Activated CD4-positive, alpha-beta memory T cell treated with anti-CD3 and anti-CD28 coated beads, Interleukin-2, amount 10 ng/mL, durations not matched to agents 7 days and 5 days (primary cell): ENCODE measurements at regions not wholly inside any gene's neighbourhood (a gene's known extent, or its start where the extent isn't known, plus 50 kb on each side); places are given as distances from the start of the nearest gene placed in this dataset.

Experiments
- CTCF ChIA-PET: fragments of 350-600 bp; sonication (Branson Sonifier 250); formaldehyde crosslinking; loops from one replicate; lab custom pipeline; 2021; ENCODE audit warnings: antibody characterized with exemption, inconsistent platforms; lab: Charles Lee
- POLR2A ChIA-PET: fragments of 350-600 bp; sonication (Branson Sonifier 250); formaldehyde crosslinking; loops from one replicate; lab custom pipeline; 2021; ENCODE audit warnings: antibody characterized with exemption; lab: Charles Lee
- DNase-seq: peaks from one replicate; pipeline ENCODE4 v3.0.0-alpha.2; 2020
- H3K27ac Mint-ChIP-seq: one replicate; pipeline ENCODE4 v1.8.0; 2021; ENCODE audit warnings: mild to moderate bottlenecking, mixed read lengths
- H3K27me3 Mint-ChIP-seq: one replicate; pipeline ENCODE4 v1.8.0; 2021; ENCODE audit warnings: mixed read lengths
- H3K36me3 Mint-ChIP-seq: one replicate; pipeline ENCODE4 v1.8.0; 2021; ENCODE audit warnings: low read depth, mixed read lengths
- H3K4me1 Mint-ChIP-seq: one replicate; pipeline ENCODE4 v1.8.0; 2021; ENCODE audit warnings: mixed read lengths
- H3K4me3 Mint-ChIP-seq: one replicate; pipeline ENCODE4 v1.8.0; 2021; ENCODE audit warnings: mild to moderate bottlenecking, mixed read lengths
- H3K9me3 Mint-ChIP-seq: one replicate; pipeline ENCODE4 v1.8.0; 2021; ENCODE audit warnings: mixed read lengths

GRCh38 chr22:49551446-49551845, 276.2 kb downstream of the BRD1 start:
- no peak for DNase-seq

GRCh38 chr22:49550766-49551362, 276.8 kb downstream of the BRD1 start:
- Mint-ChIP-seq H3K9me3 (peaks cover 12% of the 10 kb centered on the region), H3K4me3 (no peak overlapping the region), H3K4me1 (no peaks in the 10 kb centered on the region), H3K27me3 (no peaks in the 10 kb centered on the region), H3K36me3 (peaks cover 3% of the 10 kb centered on the region), H3K27ac (no peak overlapping the region)
- POLR2A ChIA-PET = no interaction called here
- DNase-seq = no peak
- CTCF ChIA-PET = no interaction called here

More at GRCh38 chr22:49551446-49551845, 276.2 kb downstream of the BRD1 start:
- Mint-ChIP-seq H3K9me3 (peaks cover 12% of the 10 kb centered on the region), H3K4me3 (no peak overlapping the region), H3K27me3 (no peaks in the 10 kb centered on the region), H3K27ac (no peak overlapping the region), H3K36me3 (peaks cover 3% of the 10 kb centered on the region), H3K4me1 (no peaks in the 10 kb centered on the region)
- ChIA-PET POLR2A (no interaction called here), CTCF (no interaction called here)

- Mint-ChIP-seq H3K27me3 (no peaks in the 10 kb centered on the region), H3K27ac (no peak overlapping the region), H3K36me3 (peaks cover 3% of the 10 kb centered on the region), H3K9me3 (peaks cover 12% of the 10 kb centered on the region), H3K4me1 (no peaks in the 10 kb centered on the region), H3K4me3 (no peak overlapping the region)
- ChIA-PET CTCF (no interaction called here), POLR2A (no interaction called here)
- no peak for DNase-seq
These were observed 277.6 kb downstream of the BRD1 start for GRCh38 chr22:49550141-49550430.

- H3K4me1 Mint-ChIP-seq = no peaks in the 10 kb centered on the region
- no peaks in the 10 kb centered on the region for H3K27me3 Mint-ChIP-seq
- H3K27ac Mint-ChIP-seq = no peak overlapping the region
- peaks cover 3% of the 10 kb centered on the region for H3K36me3 Mint-ChIP-seq
- H3K4me3 Mint-ChIP-seq = no peak overlapping the region
- H3K9me3 Mint-ChIP-seq = peaks cover 12% of the 10 kb centered on the region
- no peak for DNase-seq
- ChIA-PET CTCF (no interaction called here), POLR2A (no interaction called here)
These were observed 278.2 kb downstream of the BRD1 start for GRCh38 chr22:49549256-49550140.

- H3K36me3 Mint-ChIP-seq = peaks cover 3% of the 10 kb centered on the region
- peaks cover 12% of the 10 kb centered on the region for H3K9me3 Mint-ChIP-seq
- DNase-seq = no peak
- ChIA-PET CTCF (no interaction called here), POLR2A (no interaction called here)
- H3K4me3 Mint-ChIP-seq = no peak overlapping the region
- H3K27me3 Mint-ChIP-seq = no peaks in the 10 kb centered on the region
- no peaks in the 10 kb centered on the region for H3K4me1 Mint-ChIP-seq
- no peak overlapping the region for H3K27ac Mint-ChIP-seq
These were observed 279.1 kb downstream of the BRD1 start for GRCh38 chr22:49548356-49549202.

GRCh38 chr22:49547751-49548239, 279.9 kb downstream of the BRD1 start:
- no peak for DNase-seq
- Mint-ChIP-seq H3K4me3 (no peak overlapping the region), H3K27me3 (no peaks in the 10 kb centered on the region), H3K27ac (no peak overlapping the region), H3K4me1 (no peaks in the 10 kb centered on the region), H3K9me3 (peaks cover 12% of the 10 kb centered on the region), H3K36me3 (peaks cover 3% of the 10 kb centered on the region)
- CTCF ChIA-PET = no interaction called here
- POLR2A ChIA-PET = no interaction called here

GRCh38 chr22:49546811-49547585, 280.7 kb downstream of the BRD1 start:
- no peak for DNase-seq
- no peak overlapping the region for H3K4me3 Mint-ChIP-seq
- no peaks in the 10 kb centered on the region for H3K27me3 Mint-ChIP-seq
- H3K4me1 Mint-ChIP-seq = no peaks in the 10 kb centered on the region
- H3K27ac Mint-ChIP-seq = no peak overlapping the region
- H3K36me3 Mint-ChIP-seq = peaks cover 3% of the 10 kb centered on the region
- H3K9me3 Mint-ChIP-seq = peaks cover 10% of the 10 kb centered on the region
- POLR2A ChIA-PET = no interaction called here
- CTCF ChIA-PET = no interaction called here

- no peak for DNase-seq
- ChIA-PET CTCF (no interaction called here), POLR2A (no interaction called here)
- no peaks in the 10 kb centered on the region for H3K4me1 Mint-ChIP-seq
- no peaks in the 10 kb centered on the region for H3K27me3 Mint-ChIP-seq
- peaks cover 4% of the 10 kb centered on the region for H3K9me3 Mint-ChIP-seq
- H3K27ac Mint-ChIP-seq = no peak overlapping the region
- peaks cover 2% of the 10 kb centered on the region for H3K36me3 Mint-ChIP-seq
- no peak overlapping the region for H3K4me3 Mint-ChIP-seq
These were observed 282.1 kb downstream of the BRD1 start for GRCh38 chr22:49545606-49546005.

- DNase-seq = no peak
- ChIA-PET POLR2A (no interaction called here), CTCF (no interaction called here)
These were observed 283.4 kb downstream of the BRD1 start for GRCh38 chr22:49544286-49544685.

GRCh38 chr22:49543876-49544275, 283.8 kb downstream of the BRD1 start:
- Mint-ChIP-seq H3K27ac (no peak overlapping the region), H3K4me3 (no peak overlapping the region), H3K4me1 (no peaks in the 10 kb centered on the region), H3K27me3 (no peaks in the 10 kb centered on the region), H3K9me3 (no peaks in the 10 kb centered on the region), H3K36me3 (no peaks in the 10 kb centered on the region)
- ChIA-PET CTCF (no interaction called here), POLR2A (no interaction called here)
- no peak for DNase-seq

More at GRCh38 chr22:49544286-49544685, 283.4 kb downstream of the BRD1 start:
- Mint-ChIP-seq H3K4me3 (no peak overlapping the region), H3K4me1 (no peaks in the 10 kb centered on the region), H3K9me3 (no peaks in the 10 kb centered on the region), H3K27me3 (no peaks in the 10 kb centered on the region), H3K27ac (no peak overlapping the region), H3K36me3 (no peaks in the 10 kb centered on the region)

GRCh38 chr22:49541693-49542230, 285.9 kb downstream of the BRD1 start:
- POLR2A ChIA-PET = no interaction called here
- Mint-ChIP-seq H3K4me3 (no peak overlapping the region), H3K9me3 (no peaks in the 10 kb centered on the region), H3K27ac (no peak overlapping the region), H3K4me1 (no peaks in the 10 kb centered on the region), H3K36me3 (no peaks in the 10 kb centered on the region), H3K27me3 (no peaks in the 10 kb centered on the region)
- CTCF ChIA-PET = no interaction called here
- no peak for DNase-seq

GRCh38 chr22:49540913-49541692, 286.6 kb downstream of the BRD1 start:
- ChIA-PET CTCF (no interaction called here), POLR2A (no interaction called here)
- no peaks in the 10 kb centered on the region for H3K9me3 Mint-ChIP-seq
- no peak for DNase-seq
- no peak overlapping the region for H3K4me3 Mint-ChIP-seq
- no peaks in the 10 kb centered on the region for H3K4me1 Mint-ChIP-seq
- H3K27ac Mint-ChIP-seq = no peak overlapping the region
- H3K36me3 Mint-ChIP-seq = no peaks in the 10 kb centered on the region
- no peaks in the 10 kb centered on the region for H3K27me3 Mint-ChIP-seq
